8988T (cell line): ENCODE measurements at regions not wholly inside any gene's neighbourhood (a gene's known extent, or its start where the extent isn't known, plus 50 kb on each side); places are given as distances from the start of the nearest gene placed in this dataset.

Experiments used
- DNase-seq: peaks from one replicate; pipeline ENCODE4 v3.0.0; 2011

GRCh38 chr3:59273976-59274375 is 224.2 kb upstream of the CFAP20DC start:
- no peak for DNase-seq

- no peak for DNase-seq
Observed at GRCh38 chr3:59271971-59272370, 222.1 kb upstream of the CFAP20DC start.

GRCh38 chr3:59270921-59271320 is 221.1 kb upstream of the CFAP20DC start:
- DNase-seq, result no peak

- DNase-seq, result no peak
Observed at GRCh38 chr3:59270209-59270608, 220.4 kb upstream of the CFAP20DC start.

- DNase-seq, result no peak
Observed at GRCh38 chr3:59268170-59268569, 218.3 kb upstream of the CFAP20DC start.

- DNase-seq, result no peak
Observed at GRCh38 chr3:59267021-59267420, 217.2 kb upstream of the CFAP20DC start.

- no peak for DNase-seq
Observed at GRCh38 chr3:59266551-59266950, 216.7 kb upstream of the CFAP20DC start.

- no peak for DNase-seq
Observed at GRCh38 chr3:59265566-59265965, 215.7 kb upstream of the CFAP20DC start.

- no peak for DNase-seq
Observed at GRCh38 chr3:59264366-59264765, 214.5 kb upstream of the CFAP20DC start.

GRCh38 chr3:59263152-59263551 is 213.3 kb upstream of the CFAP20DC start:
- DNase-seq, result no peak

- no peak for DNase-seq
Observed at GRCh38 chr3:59262076-59262498, 212.3 kb upstream of the CFAP20DC start.

GRCh38 chr3:59261009-59261408 is 211.2 kb upstream of the CFAP20DC start:
- no peak for DNase-seq

- DNase-seq, result no peak
Observed at GRCh38 chr3:59258550-59259260, 208.9 kb upstream of the CFAP20DC start.

GRCh38 chr3:59257506-59257905 is 207.7 kb upstream of the CFAP20DC start:
- no peak for DNase-seq

- DNase-seq, result no peak
Observed at GRCh38 chr3:59256230-59256629, 206.4 kb upstream of the CFAP20DC start.

GRCh38 chr3:59254976-59255375 is 205.2 kb upstream of the CFAP20DC start:
- no peak for DNase-seq

GRCh38 chr3:59254433-59254832 is 204.6 kb upstream of the CFAP20DC start:
- DNase-seq, result no peak

GRCh38 chr3:59253523-59253922 is 203.7 kb upstream of the CFAP20DC start:
- DNase-seq, result no peak

GRCh38 chr3:59251869-59252268 is 202.0 kb upstream of the CFAP20DC start:
- DNase-seq, result no peak

- no peak for DNase-seq
Observed at GRCh38 chr3:59250600-59250999, 200.8 kb upstream of the CFAP20DC start.

GRCh38 chr3:59249698-59250361 is 200.0 kb upstream of the CFAP20DC start:
- DNase-seq, result no peak

- no peak for DNase-seq
Observed at GRCh38 chr3:59249004-59249403, 199.2 kb upstream of the CFAP20DC start.

- no peak for DNase-seq
Observed at GRCh38 chr3:59247402-59247841, 197.6 kb upstream of the CFAP20DC start.

- no peak for DNase-seq
Observed at GRCh38 chr3:59246719-59247401, 197.0 kb upstream of the CFAP20DC start.
